ENCODE measurements at regions not wholly inside any gene's neighbourhood (a gene's known extent, or its start where the extent isn't known, plus 50 kb on each side); places are given as distances from the start of the nearest gene placed in this dataset.

GRCh38 chr14:71204768-71205167 lies 297.5 kb downstream of the PCNX1 start:
- intact Hi-C loops (cut with DNase I; ENCODE audit: low total_unique reads) = no loop called here
- H3K4me3 ChIP-seq = no peak overlapping the region
- no peak overlapping the region for H3K27ac ChIP-seq
- no peaks in the 10 kb centered on the region for H3K9me3 ChIP-seq
- H3K27me3 ChIP-seq = no peaks in the 10 kb centered on the region
- DNase-seq = no peak
- H3K4me1 ChIP-seq = no peaks in the 10 kb centered on the region
- H3K36me3 ChIP-seq = no peaks in the 10 kb centered on the region
- TF ChIP-seq POLR2AphosphoS5 (IDR thresholded peaks at IDR 0.05) (no peak), POLR2A (IDR thresholded peaks at IDR 0.05) (no peak), CTCF (IDR thresholded peaks at IDR 0.05) (no peak), EP300 (IDR thresholded peaks at IDR 0.05) (no peak)
- 65 to 100% (median 89%) methylated on average over 1 of the region's 1 CpG for WGBS, 5 donors

- H3K4me1 ChIP-seq = no peaks in the 10 kb centered on the region
- WGBS, 5 donors = 82 to 93% (median 87%) methylated on average over 2 of the region's 2 CpGs
- intact Hi-C loops (cut with DNase I; ENCODE audit: low total_unique reads) = no loop called here
- no peaks in the 10 kb centered on the region for H3K27me3 ChIP-seq
- H3K36me3 ChIP-seq = no peaks in the 10 kb centered on the region
- no peaks in the 10 kb centered on the region for H3K9me3 ChIP-seq
- H3K27ac ChIP-seq = no peak overlapping the region
- no peak overlapping the region for H3K4me3 ChIP-seq
- DNase-seq = no peak
- TF ChIP-seq POLR2AphosphoS5 (IDR thresholded peaks at IDR 0.05) (no peak), CTCF (IDR thresholded peaks at IDR 0.05) (no peak), EP300 (IDR thresholded peaks at IDR 0.05) (no peak), POLR2A (IDR thresholded peaks at IDR 0.05) (no peak)
Measured at GRCh38 chr14:71206123-71206522, 298.9 kb downstream of the PCNX1 start.

- TF ChIP-seq POLR2AphosphoS5 (IDR thresholded peaks at IDR 0.05) (peak in 1 of 3 donors; percentile 16), CTCF (IDR thresholded peaks at IDR 0.05) (no peak)
- Histone ChIP-seq H3K9me3 (no peaks in the 10 kb centered on the region), H3K27me3 (no peaks in the 10 kb centered on the region), H3K4me1 (no peaks in the 10 kb centered on the region), H3K36me3 (no peaks in the 10 kb centered on the region), H3K27ac (no peak overlapping the region), H3K4me3 (no peak overlapping the region)
- intact Hi-C loops (cut with DNase I; ENCODE audit: low total_unique reads) = no loop called here
- 44 to 62% (median 52%) methylated on average over 5 to 7 of the region's 7 CpGs for WGBS, 5 donors
- peak; percentile 26 to 44 for DNase-seq
Measured at GRCh38 chr14:71206766-71207371, 299.6 kb downstream of the PCNX1 start.

GRCh38 chr14:71208702-71209357 lies 301.6 kb downstream of the PCNX1 start:
- TF ChIP-seq POLR2A (IDR thresholded peaks at IDR 0.05) (no peak), CTCF (IDR thresholded peaks at IDR 0.05) (no peak), EP300 (IDR thresholded peaks at IDR 0.05) (no peak), POLR2AphosphoS5 (IDR thresholded peaks at IDR 0.05) (no peak)

More at GRCh38 chr14:71208702-71209357, 301.6 kb downstream of the PCNX1 start:
- intact Hi-C loops (cut with DNase I; ENCODE audit: low total_unique reads) = no loop called here
- H3K36me3 ChIP-seq = no peaks in the 10 kb centered on the region
- no peaks in the 10 kb centered on the region for H3K9me3 ChIP-seq
- 88 to 93% (median 93%) methylated on average over 6 of the region's 6 CpGs for WGBS, 5 donors
- H3K27me3 ChIP-seq = no peaks in the 10 kb centered on the region
- no peak for DNase-seq
- no peaks in the 10 kb centered on the region for H3K4me1 ChIP-seq
- no peak overlapping the region for H3K27ac ChIP-seq
- no peak overlapping the region for H3K4me3 ChIP-seq

Measured in stomach (tissue), 8 donors.